ES-I3 (cell line): ENCODE measurements at regions not wholly inside any gene's neighbourhood (a gene's known extent, or its start where the extent isn't known, plus 50 kb on each side); places are given as distances from the start of the nearest gene placed in this dataset.

ENCODE experiments used
- H3K36me3 ChIP-seq: 2 replicates; pipeline ENCODE4 v1.6.1; 2013; ENCODE audit warnings: mild to moderate bottlenecking, low read length, control low read depth, moderate library complexity; ENCODE audit not compliant: insufficient read depth
- H3K4me1 ChIP-seq: 2 replicates; pipeline ENCODE4 v1.6.1; 2013; ENCODE audit warnings: mild to moderate bottlenecking, control low read depth, low read length; ENCODE audit not compliant: insufficient read depth
- H3K9ac ChIP-seq: 2 replicates; pipeline ENCODE4 v1.6.1; 2013; ENCODE audit warnings: low read depth, mild to moderate bottlenecking, low read length, moderate library complexity
- H3K9me3 ChIP-seq: 2 replicates; pipeline ENCODE4 v1.6.1; 2013; ENCODE audit warnings: mild to moderate bottlenecking, low read length, moderate library complexity; ENCODE audit not compliant: control insufficient read depth, insufficient read depth

- Histone ChIP-seq H3K4me1 (no peaks in the 10 kb centered on the region), H3K9ac (no peak overlapping the region), H3K36me3 (no peaks in the 10 kb centered on the region), H3K9me3 (peaks cover 2% of the 10 kb centered on the region; the same call in 1 of the 2 replicates)
Observed at GRCh38 chr13:80988391-80989151, 647.6 kb upstream of the SPRY2 start.

- H3K4me1 ChIP-seq: no peaks in the 10 kb centered on the region
- H3K9me3 ChIP-seq: no peaks in the 10 kb centered on the region
- H3K9ac ChIP-seq: no peak overlapping the region
- H3K36me3 ChIP-seq: no peaks in the 10 kb centered on the region
Observed at GRCh38 chr13:80979035-80979641, 638.2 kb upstream of the SPRY2 start.

- H3K9me3 ChIP-seq: no peaks in the 10 kb centered on the region
- H3K9ac ChIP-seq: no peak overlapping the region
- H3K36me3 ChIP-seq: no peaks in the 10 kb centered on the region
- H3K4me1 ChIP-seq: no peaks in the 10 kb centered on the region
Observed at GRCh38 chr13:80977168-80977567, 636.2 kb upstream of the SPRY2 start.

DNA sequence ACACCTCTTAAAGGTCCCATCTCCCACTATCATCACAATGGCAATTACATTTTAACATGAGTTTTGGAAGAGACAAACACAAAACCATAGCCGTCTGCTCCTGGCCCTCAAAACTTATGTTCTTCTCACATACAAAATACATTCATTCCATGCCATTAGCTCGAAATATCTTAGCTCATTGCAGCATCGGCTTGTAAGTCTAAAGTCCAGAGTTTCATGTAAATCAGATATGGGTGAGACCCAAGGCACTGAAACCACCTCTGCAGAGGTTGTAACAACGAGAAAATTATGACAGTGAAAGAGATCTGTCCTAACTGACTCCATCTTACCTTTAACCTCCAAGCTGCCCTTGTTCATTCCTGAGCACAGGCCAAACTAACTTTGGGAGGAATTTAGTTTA, 635.0 kb upstream of the SPRY2 start:
- no peaks in the 10 kb centered on the region for H3K9me3 ChIP-seq
- H3K9ac ChIP-seq: no peak overlapping the region
- no peaks in the 10 kb centered on the region for H3K4me1 ChIP-seq
- H3K36me3 ChIP-seq: no peaks in the 10 kb centered on the region

DNA sequence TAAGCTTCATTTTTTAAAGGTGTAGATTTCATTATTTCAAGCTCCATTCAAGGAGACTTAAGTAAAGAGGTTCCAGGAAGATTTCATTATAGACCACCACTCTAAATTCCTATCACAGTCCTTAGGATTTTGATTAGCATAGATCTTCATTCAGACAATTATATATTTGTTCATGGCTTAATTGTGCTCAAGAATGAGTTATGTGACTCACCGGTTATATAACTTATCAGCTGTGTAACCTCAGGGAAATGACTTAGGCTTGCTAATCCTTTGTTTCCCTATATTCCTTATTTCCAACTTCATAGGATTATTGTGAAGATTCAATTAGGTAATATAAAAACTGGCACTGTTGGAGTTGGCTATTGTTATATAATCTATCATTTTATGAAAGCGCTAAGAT, 632.8 kb upstream of the SPRY2 start:
- Histone ChIP-seq H3K4me1 (no peaks in the 10 kb centered on the region), H3K9ac (no peak overlapping the region), H3K36me3 (no peaks in the 10 kb centered on the region), H3K9me3 (no peaks in the 10 kb centered on the region)

- no peaks in the 10 kb centered on the region for H3K4me1 ChIP-seq
- H3K9ac ChIP-seq: no peak overlapping the region
- H3K9me3 ChIP-seq: no peaks in the 10 kb centered on the region
- no peaks in the 10 kb centered on the region for H3K36me3 ChIP-seq
Observed at GRCh38 chr13:80972857-80973478, 632.0 kb upstream of the SPRY2 start.

DNA sequence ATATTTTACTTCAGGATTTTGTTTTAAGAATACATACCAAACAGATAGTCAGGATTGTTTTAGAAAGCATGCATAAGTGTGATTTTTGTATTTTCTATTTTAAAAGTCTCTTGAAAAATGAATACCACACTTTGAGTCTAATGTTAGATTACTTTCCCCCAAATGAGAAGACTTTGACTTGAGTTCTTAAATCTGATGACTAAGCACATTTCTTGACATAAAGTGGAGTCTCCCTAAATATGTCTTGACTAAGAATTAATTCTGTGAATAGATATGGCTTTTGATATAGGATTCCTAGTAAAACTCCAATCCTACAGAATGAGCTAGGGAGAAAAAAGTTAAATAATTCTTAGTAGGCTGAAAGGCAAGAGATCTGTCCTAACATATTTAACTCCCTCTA, 624.2 kb upstream of the SPRY2 start:
- Histone ChIP-seq H3K9me3 (no peaks in the 10 kb centered on the region), H3K36me3 (no peaks in the 10 kb centered on the region), H3K9ac (no peak overlapping the region), H3K4me1 (no peaks in the 10 kb centered on the region)

DNA sequence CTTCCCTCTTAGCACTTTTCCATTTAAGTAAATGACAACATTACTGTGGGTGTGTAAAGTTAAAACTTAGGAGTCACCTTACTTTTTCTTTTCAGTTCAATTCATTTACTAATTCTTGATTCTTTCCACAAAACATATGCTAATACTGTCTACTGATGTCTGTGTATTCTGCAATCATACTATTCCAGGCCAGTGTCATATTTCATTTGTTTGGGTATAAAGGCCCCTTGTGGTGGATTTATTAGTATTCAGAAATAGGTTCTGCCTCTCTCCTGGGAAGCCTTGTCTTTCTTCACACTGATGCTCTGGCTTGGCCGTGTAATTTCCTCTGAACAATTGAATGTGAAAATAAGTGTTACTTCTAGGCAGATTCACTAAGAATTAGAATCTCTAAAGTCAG, 621.9 kb upstream of the SPRY2 start:
- Histone ChIP-seq H3K4me1 (no peaks in the 10 kb centered on the region), H3K9ac (no peak overlapping the region), H3K36me3 (no peaks in the 10 kb centered on the region), H3K9me3 (no peaks in the 10 kb centered on the region)

GRCh38 chr13:80962173-80962572, 621.2 kb upstream of the SPRY2 start:
- Histone ChIP-seq H3K9ac (no peak overlapping the region), H3K4me1 (no peaks in the 10 kb centered on the region), H3K9me3 (no peaks in the 10 kb centered on the region), H3K36me3 (no peaks in the 10 kb centered on the region)

DNA sequence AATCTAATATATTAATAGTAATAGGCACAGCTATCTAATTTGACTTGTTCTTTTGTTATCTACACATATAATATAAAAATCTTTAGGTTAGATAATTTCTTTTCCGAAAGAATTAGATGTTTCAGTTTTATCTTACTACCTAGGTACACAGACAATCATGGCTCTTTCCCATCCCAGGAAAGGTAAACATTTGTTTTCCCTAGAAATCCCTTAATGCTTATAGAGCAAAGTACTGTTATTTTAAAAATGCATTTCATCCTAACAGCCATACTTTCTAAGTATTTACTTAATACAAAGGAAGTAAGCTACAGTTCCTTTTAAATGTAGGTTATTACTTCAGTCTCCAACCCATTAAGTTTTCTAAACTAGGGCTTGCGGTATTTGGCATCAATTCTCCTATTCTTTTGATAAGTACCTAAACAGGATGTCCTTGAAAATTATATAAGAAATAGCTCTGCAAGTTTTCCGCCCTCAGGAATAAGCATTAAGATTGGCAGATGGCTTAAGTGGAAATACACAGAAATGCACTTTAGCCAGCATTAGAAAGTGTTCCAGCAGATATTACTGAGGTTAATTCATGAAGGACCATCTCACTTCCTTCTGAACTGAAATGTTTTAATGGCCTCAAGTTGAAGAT, 616.2 kb upstream of the SPRY2 start:
- no peaks in the 10 kb centered on the region for H3K4me1 ChIP-seq
- H3K9me3 ChIP-seq: no peaks in the 10 kb centered on the region
- no peak overlapping the region for H3K9ac ChIP-seq
- no peaks in the 10 kb centered on the region for H3K36me3 ChIP-seq

- Histone ChIP-seq H3K9ac (no peak overlapping the region), H3K36me3 (no peaks in the 10 kb centered on the region), H3K4me1 (no peaks in the 10 kb centered on the region), H3K9me3 (no peaks in the 10 kb centered on the region)
Observed at GRCh38 chr13:80955501-80955900, 614.6 kb upstream of the SPRY2 start.

DNA sequence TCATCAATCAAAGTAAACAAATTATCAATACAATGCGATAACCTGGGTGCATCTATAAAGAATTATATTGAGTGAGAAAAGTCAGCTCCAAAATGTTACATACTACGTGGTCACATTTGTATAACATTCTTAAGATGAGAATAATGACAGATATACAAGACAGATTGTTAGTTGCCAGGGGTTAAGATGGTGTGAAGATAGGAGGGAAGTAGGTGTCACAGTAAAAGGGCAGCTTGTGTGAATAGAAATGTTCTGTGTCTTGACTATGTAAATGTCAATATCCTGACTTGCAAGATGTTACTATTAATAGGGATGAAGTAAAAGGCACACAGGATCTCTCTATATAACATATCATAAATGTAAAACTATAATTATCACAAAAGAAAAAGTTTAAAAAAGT, 611.2 kb upstream of the SPRY2 start:
- Histone ChIP-seq H3K4me1 (no peaks in the 10 kb centered on the region), H3K36me3 (no peaks in the 10 kb centered on the region), H3K9me3 (no peaks in the 10 kb centered on the region), H3K9ac (no peak overlapping the region)

GRCh38 chr13:80946008-80946802, 605.3 kb upstream of the SPRY2 start:
- H3K9ac ChIP-seq: no peak overlapping the region
- H3K4me1 ChIP-seq: no peaks in the 10 kb centered on the region
- H3K36me3 ChIP-seq: no peaks in the 10 kb centered on the region

DNA sequence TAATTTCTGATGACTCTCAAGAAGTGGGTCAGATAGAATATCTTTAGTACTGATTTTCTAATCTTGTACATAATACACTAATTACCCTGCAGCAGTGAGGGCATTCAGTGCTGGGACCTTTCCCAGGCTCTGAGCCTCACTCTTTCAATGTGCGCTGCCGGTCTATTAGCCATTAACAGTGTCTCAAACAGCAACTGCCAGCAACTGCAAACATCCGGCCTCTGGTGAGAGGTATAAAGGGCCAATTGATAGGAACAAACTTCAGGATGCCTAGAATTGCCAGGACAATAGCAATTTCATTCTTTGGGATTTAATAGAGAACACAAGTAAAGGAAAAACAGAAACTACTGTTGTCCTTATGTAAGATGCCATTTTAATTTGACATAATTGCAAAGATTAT, 604.4 kb upstream of the SPRY2 start:
- Histone ChIP-seq H3K36me3 (no peaks in the 10 kb centered on the region), H3K4me1 (no peaks in the 10 kb centered on the region), H3K9me3 (no peaks in the 10 kb centered on the region), H3K9ac (no peak overlapping the region)

More at GRCh38 chr13:80946008-80946802, 605.3 kb upstream of the SPRY2 start:
- H3K9me3 ChIP-seq: no peaks in the 10 kb centered on the region
